T-helper 1 cell treated with Interleukin-12 subunit alpha and Interleukin-12 subunit beta and Interleukin-4 antibody, amounts not matched to agents 30 ng/mL and 1 ng/mL, for 36 hours (primary cell): ENCODE measurements at regions not wholly inside any gene's neighbourhood (a gene's known extent, or its start where the extent isn't known, plus 50 kb on each side); places are given as distances from the start of the nearest gene placed in this dataset.

Source experiments
- intact Hi-C: fragments of 100-400 bp; cut with micrococcal nuclease; formaldehyde crosslinking; loops from one replicate; pipeline ENCODE4 v1.15.1; 2024

DNA sequence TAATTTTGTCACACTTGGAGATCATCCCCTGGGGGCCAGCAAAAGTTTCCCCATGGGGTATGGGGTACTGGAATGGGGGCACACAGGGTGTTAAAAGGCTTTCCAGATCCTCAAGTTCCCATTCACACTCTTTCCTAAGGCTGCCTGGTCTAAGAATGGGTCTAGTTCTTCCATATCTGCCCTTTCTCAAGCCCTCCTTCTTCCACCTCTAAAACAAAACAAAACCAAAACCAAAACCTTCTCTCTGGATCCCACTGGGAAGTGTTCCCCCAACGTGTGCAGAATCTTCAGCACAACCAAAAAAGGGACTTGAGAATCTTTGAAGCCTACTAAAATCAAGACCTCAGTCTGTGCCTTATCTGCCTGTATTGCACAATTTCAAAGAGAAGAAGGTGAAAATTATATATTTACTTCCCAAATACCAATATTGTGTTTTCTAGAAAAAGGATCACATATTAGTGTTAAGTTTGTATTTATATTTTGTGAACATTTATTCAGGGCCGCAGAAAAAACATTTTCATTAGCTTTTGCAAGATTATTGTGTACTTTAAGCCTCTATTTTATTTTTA is 207.2 kb upstream of the TCF4 start:
- intact Hi-C loops = no loop called here

DNA sequence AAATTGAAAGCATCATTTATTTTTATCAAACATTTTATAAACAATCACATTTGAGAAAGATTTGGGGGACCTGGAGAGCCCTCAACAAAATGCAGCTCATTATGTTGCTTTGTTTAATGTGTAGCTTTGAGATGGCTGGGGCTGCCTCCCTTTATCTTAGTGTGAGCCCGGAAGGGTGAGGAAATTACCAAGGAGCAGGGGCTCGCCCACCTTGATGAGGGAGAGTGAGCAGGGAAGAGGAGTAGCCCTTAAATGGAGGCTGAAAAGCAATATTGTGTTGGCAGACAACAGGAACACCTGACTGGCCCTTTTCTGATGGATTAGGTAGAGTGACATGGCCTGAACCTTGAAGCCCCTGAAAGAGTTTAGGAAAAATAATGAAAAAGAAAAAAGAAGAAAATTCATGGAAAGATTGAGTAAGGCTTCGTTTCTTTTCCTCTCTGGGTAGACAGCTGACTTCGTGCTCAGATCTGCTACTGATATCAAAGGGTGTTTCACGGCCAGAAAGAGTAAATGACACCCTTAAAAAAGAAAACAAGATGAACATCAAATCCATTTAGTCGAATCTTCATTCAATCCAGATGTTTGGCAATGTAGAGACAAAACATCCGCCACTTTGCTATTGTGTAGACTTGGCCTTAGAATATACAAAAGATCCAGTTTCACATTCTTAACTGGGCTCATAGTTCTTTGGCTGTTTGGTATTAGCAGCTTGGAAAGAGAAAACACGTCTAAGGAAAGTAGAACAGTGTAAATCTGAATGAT is 206.5 kb upstream of the TCF4 start:
- intact Hi-C loops = no loop called here

DNA sequence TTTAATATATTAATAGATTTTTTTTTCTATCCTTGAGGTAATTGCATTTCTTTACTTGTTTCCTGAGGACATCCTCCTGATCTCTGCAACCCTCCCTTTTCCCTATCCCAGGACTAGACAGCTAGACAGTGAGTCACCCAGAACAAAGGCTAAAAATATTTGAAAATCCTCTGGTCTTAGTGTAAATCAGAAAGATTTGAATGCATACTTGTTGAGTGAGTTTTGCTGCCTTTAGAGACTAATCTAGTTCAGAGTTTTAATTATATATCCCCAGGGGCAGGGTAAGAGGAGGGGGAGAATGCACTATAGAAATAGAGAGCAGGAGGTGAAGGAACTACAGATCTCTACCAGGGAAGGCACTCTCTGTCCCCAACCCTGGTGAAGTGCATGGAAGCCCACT is 202.3 kb upstream of the TCF4 start:
- intact Hi-C loops = no loop called here

DNA sequence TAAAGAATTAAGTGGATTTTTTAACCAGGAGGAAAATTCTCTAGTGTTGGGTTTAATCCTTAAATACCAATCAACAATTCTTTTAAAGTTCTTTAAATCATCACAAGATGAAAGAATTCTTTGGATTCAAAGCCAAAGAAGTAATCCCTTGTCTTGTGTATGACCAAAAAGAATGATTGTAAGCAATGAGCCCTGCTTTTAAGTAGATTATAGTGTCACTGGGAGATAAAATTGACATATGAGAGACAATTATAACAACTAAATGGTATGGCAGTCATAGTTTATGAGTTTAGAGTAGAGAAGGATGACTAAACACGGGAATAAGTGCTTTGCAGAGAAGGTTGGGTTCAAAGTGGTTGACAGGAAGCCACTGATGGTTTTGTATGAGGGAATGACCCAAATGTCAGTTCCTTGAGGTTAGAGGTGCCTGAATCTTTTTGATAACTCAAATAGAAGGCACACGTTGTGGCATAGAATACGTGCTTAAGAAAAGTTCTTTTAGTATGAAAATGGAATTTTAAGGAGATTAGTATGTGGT is 199.6 kb upstream of the TCF4 start:
- intact Hi-C loops = loop anchor here (10.0 kb wide), 1 partner anchor 373 kb away; no protein-coding TSS in a partner anchor

DNA sequence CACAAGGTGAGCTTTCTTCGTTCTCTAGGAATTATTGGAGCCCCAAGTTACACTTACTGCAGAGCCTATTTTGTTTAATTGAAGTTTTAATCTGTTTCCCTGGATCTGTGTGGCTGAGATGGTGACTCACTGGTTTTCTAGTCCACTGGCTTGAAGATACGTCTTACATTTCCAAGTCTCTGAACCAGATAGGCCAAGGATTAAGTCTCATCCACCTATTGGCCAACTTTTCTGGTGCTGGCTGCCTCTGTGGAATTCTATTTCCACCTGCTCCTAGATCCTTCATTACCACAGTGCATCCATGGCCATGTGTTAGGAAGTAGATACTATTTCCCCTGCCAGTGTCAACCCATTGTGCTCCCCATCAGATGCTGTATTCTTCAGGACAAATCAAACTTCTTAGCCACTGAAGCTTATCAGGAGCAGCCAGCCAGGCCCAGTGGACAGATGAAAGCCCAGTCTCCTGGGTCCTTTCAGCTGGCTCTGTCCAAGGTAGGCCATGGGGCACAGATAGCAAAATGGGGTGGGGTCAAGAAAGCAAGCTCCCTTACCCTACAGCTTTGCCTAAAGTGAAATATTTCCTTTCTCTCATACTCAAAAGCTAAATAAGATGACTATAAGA is 198.8 kb upstream of the TCF4 start:
- intact Hi-C loops = loop anchor here (10.0 kb wide), 1 partner anchor 372 kb away; no protein-coding TSS in a partner anchor

DNA sequence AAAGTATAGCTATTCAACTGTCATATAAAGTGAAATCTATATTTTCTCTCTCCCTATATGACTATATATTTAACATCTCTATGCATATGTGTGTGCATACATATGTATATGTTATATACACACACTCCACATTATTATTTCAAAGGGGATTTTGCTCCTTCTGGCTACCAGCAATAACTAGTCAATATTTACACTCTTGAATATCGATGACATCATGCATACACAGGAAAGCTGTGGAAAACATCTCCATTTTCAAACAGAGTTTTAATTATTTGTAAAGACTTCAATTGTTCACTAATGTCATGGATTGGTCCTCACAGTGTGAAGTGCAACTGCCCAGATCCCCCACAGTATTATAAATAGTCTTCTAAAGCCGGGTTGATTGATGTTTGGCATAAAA is 195.9 kb upstream of the TCF4 start:
- intact Hi-C loops = loop anchor here (10.0 kb wide), 1 partner anchor 369 kb away; no protein-coding TSS in a partner anchor

DNA sequence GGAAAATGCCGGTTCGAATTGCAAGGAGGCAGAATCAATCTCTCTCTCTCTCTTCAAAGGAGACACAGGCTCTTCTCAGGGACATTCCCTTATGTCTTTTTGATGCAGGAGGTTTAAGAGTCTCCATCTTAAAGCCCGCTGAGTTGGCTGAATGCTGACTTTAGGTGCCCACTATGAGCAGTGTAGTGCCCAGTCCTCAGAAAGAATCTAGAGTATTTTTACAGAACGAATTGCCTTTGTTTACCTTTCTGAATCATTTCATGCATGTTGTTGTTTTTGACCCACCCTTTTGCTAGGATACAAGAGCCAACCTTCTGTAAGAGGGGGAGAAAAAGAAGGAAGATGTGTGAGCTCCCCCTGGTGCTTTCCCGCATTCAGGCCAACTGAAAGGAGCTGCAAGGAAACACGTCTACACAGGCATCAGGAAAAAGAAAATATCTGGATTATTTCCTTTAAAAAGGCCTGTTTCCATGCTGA is 193.5 kb upstream of the TCF4 start:
- intact Hi-C loops = loop anchor here (10.0 kb wide), 1 partner anchor 367 kb away; no protein-coding TSS in a partner anchor

DNA sequence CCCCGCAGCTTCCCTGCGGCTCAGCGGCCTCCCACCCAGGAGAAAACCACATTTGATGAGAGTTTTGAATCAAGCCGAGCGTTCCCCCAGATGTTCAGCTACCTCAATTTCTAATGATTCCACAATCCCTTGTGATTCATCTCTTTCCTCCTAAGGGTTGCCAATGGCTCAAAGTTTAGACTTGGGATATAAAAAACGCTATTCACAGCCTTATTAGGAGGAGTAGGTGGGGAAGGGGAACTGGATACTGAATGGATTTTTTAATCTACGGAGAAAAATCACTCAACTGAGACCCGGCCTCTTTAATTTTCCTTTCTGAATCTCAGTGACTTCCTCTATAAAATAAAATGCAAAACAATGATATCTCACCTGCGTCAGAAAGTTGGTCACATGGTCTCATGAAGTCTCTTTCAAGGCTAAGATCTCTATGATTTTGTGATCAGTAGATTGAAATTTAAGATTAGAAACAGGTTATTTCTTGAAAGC is 192.6 kb upstream of the TCF4 start:
- intact Hi-C loops = loop anchor here (10.0 kb wide), 1 partner anchor 366 kb away; no protein-coding TSS in a partner anchor

DNA sequence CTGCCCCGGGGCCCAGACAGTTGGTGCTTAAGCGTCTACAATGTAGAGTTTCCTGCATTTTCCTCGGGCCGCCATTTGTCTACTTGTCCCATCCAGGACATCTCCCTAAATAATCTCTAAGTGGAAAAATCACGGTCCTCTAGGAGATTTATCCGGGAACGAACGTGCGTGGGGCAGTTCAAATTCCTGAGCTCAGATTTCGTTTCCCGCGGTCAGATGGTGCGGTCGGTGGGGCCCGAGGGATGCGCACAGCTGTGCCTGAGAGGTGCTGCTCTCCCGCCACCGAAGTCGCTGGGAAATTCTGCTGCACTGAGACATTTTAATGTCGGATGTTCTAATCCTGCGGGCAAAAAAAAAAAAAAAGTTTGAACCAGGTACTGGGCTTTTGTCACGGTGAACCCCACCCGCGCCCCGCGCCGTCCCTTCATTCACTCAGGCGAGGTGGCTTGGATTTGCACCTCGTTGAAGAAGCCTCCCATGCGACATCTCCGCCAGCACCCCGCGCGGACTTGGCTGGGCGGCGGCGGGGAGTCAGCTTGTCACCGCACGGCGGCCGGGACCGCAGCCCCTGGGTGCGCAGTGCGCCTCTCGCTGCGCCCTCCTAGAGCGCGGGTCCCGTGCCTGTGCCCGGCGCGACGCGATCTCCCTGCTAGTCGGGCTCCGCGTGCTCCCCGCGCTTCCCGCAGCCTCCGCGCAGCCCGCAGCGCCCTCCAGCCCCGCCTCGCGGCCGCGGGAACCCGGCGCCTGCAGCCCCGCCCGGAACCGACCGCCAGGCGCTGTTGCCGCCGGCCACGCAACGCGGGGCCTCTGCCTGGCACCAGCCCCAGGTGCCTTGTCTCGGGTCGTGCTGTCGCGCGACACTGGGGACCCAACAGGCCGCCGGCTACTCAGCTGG is 191.9 kb upstream of the TCF4 start:
- intact Hi-C loops = loop anchor here (10.0 kb wide), 1 partner anchor 365 kb away; no protein-coding TSS in a partner anchor

DNA sequence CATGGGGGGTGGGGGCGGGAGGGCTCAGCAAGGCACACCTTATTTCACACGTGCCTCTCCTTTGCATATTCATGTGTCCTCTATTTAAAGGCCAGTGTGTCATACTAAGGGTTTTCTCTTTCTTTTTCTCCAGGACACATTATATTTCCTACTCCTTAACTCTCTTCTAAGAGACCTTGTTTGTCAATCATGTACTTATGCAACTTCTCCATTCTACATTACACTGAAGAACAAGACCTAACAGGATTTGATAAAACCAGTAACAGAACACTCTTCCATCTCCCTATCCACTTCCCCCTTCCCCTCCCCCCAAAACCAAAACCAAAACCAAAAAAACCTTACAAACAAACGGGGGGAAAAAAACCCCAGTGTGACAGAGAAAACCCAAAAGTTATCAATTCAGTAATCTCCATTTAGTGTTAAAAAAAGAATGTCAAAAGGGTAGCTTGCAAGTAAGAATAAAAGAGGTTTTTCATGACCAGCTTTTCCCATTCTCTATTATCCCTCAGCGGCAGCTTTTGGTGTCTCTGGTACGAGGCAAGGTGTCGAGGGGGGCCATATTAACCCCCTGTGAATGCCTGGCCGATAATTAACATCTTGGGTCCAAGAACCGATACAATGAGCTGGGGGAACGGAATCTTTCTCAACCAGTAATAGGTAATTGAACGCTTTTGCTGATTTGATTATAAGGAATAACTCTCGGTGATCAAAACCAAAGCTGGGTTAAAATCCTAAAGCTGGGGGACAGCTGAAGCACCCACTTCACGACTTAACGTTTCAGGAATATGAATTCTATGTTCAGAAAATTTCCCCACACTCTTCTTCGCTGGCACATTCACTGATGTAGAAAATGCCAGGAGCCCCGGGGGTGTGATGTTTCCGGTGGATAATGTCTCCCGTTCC is 191.0 kb upstream of the TCF4 start:
- intact Hi-C loops = no loop called here

DNA sequence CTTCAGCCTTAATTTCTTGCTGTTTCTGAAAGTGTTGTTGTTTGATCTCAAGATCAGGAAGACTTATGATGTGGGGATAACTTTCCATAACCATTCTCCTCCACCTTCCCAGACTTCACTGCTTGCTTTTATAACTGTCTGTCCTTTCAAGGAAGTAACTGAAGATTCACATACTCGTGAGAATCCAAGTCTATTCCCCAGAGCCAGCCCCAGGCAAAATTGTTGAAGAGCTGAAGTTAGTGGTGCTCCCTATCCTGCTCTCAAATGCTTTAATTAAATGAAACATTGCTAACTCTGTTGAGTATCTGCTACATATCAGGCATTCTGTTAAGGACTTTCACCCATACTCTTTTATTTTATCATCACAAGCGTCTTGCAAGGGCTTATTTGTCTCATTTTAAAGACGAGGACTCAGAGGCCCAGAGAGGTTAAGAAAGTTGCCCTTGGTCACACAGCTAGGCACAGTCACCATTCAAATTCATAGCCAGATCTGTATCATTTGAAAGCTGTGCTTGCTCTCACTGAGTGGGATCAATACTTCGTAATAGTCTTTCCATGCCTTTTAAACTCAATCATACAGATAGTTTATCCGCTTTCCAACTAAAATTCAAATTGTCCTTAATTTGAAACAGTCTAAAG is 189.8 kb upstream of the TCF4 start:
- intact Hi-C loops = no loop called here

DNA sequence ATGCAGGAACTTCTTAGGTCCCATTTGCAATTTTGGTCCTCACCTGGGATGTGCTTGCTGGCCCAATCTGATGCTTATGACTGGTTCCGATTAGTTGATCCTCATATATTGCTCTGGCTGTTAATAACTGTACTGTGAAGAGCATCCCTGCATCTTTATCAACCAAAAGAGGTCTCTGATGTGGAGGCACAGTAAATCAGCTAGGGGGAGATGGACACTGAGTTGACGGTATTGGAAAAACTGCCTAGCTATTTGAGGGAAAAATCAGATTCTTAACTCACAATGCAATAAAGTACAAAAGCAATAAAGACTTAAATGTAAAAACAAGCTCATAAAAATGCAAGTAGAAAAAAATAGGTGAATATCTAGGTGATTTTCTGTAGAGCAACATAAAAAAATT is 188.0 kb upstream of the TCF4 start:
- intact Hi-C loops = no loop called here

DNA sequence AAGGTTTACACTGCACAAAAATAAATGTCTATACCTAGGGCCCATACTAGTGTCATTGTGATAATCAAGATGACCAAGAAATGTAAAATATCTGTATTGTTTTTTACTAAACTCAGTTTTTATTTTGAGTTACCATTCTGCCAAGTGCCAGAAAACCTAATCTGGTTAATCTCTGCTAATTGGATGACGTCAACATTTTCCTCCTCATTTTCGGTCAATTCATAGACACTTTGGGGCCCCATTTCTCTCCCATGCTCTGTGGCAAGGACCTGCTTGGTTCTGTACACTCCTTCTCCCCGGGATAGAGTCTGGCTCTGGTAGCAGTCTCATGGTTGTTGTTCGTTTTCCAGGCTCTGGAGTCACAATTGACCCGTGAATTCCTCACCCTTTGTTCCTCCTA is 186.5 kb upstream of the TCF4 start:
- intact Hi-C loops = no loop called here

DNA sequence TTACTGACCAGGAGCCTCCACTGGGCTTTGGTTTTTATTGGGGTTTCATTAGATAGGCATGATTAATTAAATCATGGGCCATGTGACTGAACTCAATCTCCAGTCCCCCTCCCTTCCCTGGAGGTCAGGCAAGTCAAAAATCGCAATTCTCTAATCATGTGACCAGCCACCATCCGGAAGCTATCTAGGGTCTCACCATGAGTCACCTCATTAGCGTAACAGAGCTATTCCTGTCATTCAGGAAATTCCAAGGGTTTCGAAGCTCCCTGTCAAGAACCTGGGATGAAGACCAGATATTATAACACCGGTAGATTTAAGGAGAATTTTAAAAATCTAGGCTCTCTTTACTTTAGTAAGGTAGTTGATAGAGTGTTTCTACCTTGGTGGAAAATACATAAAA is 180.3 kb upstream of the TCF4 start:
- intact Hi-C loops = no loop called here

DNA sequence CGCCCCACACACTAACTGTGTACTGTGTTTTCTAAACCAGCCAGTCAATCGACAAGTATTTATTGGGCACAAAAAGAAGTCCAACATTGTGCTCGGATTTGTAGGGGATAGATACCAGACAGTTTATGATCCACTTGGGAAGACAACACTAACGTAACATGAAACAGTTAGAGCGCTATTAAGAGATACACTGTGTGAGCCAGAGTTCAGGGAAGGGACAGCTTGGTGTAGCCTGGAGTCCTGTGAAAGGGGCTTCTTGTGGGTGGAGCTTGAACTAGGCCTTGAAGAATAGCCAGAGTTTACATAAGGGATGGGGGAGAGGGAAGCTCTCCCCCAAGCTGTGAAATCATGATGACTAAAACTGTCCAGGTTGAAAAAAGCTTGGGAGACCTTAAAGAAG is 176.4 kb upstream of the TCF4 start:
- intact Hi-C loops = no loop called here

DNA sequence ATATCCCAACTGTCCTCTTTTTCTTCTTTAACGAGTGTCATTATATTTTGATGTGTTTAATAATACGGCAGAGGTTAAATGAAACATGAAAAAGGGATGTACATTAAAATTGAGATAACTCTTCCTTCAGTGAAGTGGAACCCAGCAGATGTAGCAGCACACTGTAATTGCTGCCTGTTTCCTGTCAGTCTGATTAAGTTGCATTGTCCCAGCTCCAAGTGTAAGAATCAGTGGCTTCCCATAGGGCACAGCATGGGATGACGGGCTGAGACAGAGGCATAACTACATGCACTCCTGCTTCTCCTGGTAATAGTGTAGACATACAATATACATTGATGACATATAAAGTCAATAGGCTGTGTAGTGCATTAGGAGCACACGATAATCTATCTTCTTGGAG is 175.8 kb upstream of the TCF4 start:
- intact Hi-C loops = no loop called here

DNA sequence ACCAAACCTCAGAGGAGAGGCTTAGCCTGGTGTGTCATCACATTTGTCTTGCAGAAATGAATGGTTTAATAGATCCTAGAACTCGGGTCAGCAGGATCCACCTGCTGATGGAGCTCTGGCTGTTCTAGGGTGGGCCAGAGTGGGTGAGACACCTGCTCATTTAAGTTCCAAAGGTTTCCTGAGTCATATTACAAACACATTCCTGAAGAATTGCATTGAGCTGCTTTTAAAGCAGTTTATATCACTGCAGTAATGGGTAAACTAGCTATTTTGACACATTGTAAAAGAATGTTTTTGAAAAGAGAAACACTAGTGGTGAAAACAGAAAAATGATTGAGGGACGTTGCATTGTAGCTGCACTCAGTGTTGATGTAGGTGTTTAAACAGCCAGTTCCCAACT is 175.3 kb upstream of the TCF4 start:
- intact Hi-C loops = no loop called here

DNA sequence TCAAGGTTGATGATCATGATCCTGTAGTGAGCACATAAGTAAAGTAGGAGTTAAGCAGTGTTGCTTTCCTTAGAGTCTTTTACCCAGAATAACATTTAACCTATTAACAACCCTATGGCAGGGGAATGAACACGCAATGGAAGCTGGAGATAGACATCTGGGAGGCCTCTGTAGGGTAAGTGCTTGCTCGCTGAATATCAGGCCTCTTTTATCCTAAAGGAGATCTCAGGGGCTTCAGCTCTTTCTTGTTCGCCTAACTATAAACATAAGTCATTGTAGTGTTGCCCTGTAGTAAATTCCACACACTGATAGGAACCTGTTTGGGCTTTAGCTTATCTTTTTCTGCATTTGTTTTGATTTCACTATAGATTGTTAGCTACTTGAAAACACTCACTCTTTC is 174.4 kb upstream of the TCF4 start:
- intact Hi-C loops = no loop called here

DNA sequence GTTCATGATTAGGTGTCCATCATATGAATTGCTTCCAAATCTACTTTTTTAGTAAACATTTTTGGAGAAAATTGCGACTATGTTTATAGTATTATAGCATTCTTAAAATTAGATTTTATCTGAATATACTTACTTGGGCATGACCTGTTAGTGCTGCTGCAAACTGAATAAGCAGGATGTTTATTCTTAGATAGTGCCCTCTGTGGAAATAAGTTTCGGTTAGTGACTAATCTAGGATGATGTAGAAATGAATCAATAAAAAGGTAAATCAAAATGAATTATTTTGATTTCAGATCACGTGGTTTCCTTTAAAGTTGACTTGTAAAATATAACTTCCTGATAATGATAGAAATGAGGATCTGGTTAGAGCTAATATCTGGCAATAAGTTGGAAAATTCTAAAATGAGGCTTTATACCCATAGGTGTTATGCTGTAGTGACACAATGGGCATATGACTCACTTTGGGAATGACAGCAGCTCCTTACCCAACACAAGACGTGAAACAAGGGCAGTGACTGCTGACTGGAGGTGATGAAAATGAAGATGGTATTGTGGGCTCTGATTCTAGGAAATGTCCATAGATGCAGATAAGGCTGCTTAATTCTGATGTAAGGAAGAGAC is 165.8 kb upstream of the TCF4 start:
- intact Hi-C loops = no loop called here
